HepG2 (cell line): ENCODE measurements at regions not wholly inside any gene's neighbourhood (a gene's known extent, or its start where the extent isn't known, plus 50 kb on each side); places are given as distances from the start of the nearest gene placed in this dataset.

Source experiments
- ATAC-seq: fragments of 200-7000 bp; cut with Tn5 transposase; 3 replicates; pipeline ENCODE4 v1.9.1; 2020; ENCODE audit warnings: mild to moderate bottlenecking, moderate library complexity
- BruUV-seq: library from RNA; stranded (reverse); fragments of 400-500 nt; replicated peaks from 2 replicates; lab custom pipeline; 2021; lab: Mats Ljungman, UMichigan
- CTCF ChIA-PET: fragments of 300-600 bp; formaldehyde crosslinking; extraction: SDS; loops from one replicate; lab custom pipeline; 2021; ENCODE audit warnings: low total read pairs, inconsistent platforms, low intra/inter-chr PET ratio; lab: Yijun Ruan, JAX
- POLR2A ChIA-PET: fragments of 350-600 bp; sonication (Branson Sonifier 250); formaldehyde crosslinking; loops from one replicate; lab custom pipeline; 2020; ENCODE audit warnings: antibody characterized with exemption, inconsistent platforms; lab: Yijun Ruan, JAX
- DNase-seq: peaks from one replicate; pipeline ENCODE4 v3.0.0-alpha.2; 2015; ENCODE audit warnings: low spot score
- FAIRE-seq: peaks from 3 replicates; lab custom pipeline; 2011; peaks lifted over from hg19 to GRCh38; lab: Jason Lieb, UNC
- H2AFZ ChIP-seq: one replicate; pipeline ENCODE4 v1.6.1; 2011; ENCODE audit warnings: low read length, inconsistent platforms
- H3K27ac ChIP-seq: fragments of 300-600 bp; 3 replicates; pipeline ENCODE4 v1.8.0; 2011; ENCODE audit warnings: mixed run types, mild to moderate bottlenecking, mixed read lengths, low read length, inconsistent platforms; ENCODE audit not compliant: insufficient read depth; ENCODE audit errors: extremely low read length
- H3K27me3 ChIP-seq, 2 experiments: fragments of 200-600 bp in 1 of 2; 2 replicates in 1 of 2; 3 replicates in 1 of 2; pipeline versions ENCODE4 v1.6.0 to v1.8.0; 2011; ENCODE audit warnings: low read length in 2 of 2, mild to moderate bottlenecking in 2 of 2, moderate library complexity in 2 of 2, inconsistent platforms in 1 of 2; ENCODE audit not compliant: insufficient read depth in 2 of 2, control insufficient read depth in 1 of 2
- H3K36me3 ChIP-seq, 2 experiments: fragments of 200-600 bp in 1 of 2; replicated peaks in 1 of 2; 2 replicates in 1 of 2; 3 replicates in 1 of 2; pipeline versions ENCODE4 v1.5.1 to v1.8.0; 2011; ENCODE audit warnings: low read length in 2 of 2, inconsistent platforms in 1 of 2; ENCODE audit not compliant: insufficient read depth in 2 of 2, control insufficient read depth in 1 of 2
- H3K4me1 ChIP-seq: 2 replicates; pipeline ENCODE4 v1.5.1; 2012; ENCODE audit warnings: low read length, inconsistent platforms; ENCODE audit not compliant: insufficient read depth
- H3K4me2 ChIP-seq: 2 replicates; pipeline ENCODE4 v1.6.0; 2011; ENCODE audit warnings: low read depth, low read length, inconsistent platforms
- H3K4me3 ChIP-seq, 3 experiments: fragments of 200-600 bp in 1 of 3; sonication (generic), shearing (Covaris generic) in 1 of 3; replicated peaks in 1 of 3; 2 replicates each; pipeline ENCODE4 v1.5.1; 2011 to 2016; ENCODE audit warnings: low read length in 3 of 3, inconsistent platforms in 2 of 3, low read depth in 2 of 3, mild to moderate bottlenecking in 2 of 3, control low read depth in 1 of 3, mixed read lengths in 1 of 3; ENCODE audit not compliant: insufficient read depth in 1 of 3
- H3K79me2 ChIP-seq: one replicate; pipeline ENCODE4 v1.6.1; 2011; ENCODE audit warnings: low read length, inconsistent platforms; ENCODE audit not compliant: insufficient read depth
- H3K9ac ChIP-seq: 2 replicates; pipeline ENCODE4 v1.6.0; 2011; ENCODE audit warnings: mild to moderate bottlenecking, low read depth, low read length, inconsistent platforms; ENCODE audit not compliant: insufficient read depth
- H3K9me3 ChIP-seq: 2 replicates; pipeline ENCODE4 v1.5.1; 2012; ENCODE audit warnings: mild to moderate bottlenecking, low read length
- H4K20me1 ChIP-seq: 2 replicates; pipeline ENCODE4 v1.6.0; 2011; ENCODE audit warnings: inconsistent platforms, mild to moderate bottlenecking, low read length, moderate library complexity; ENCODE audit not compliant: insufficient read depth
- CHD4 ChIP-seq: fragments of 200-600 bp; sonication (generic); IDR thresholded peaks from 2 replicates; pipeline ENCODE4 v1.7.0; 2017; ENCODE audit warnings: mild to moderate bottlenecking, low read length, borderline replicate concordance
- ETV5 ChIP-seq: IDR thresholded peaks from 2 replicates; pipeline ENCODE4 v1.6.1; 2018; ENCODE audit warnings: missing biosample characterization, missing genetic modification reagents, inconsistent platforms, borderline replicate concordance
- KDM3A ChIP-seq: IDR thresholded peaks from 2 replicates; pipeline ENCODE4 v1.6.1; 2018; ENCODE audit warnings: low read depth, missing compliant biosample characterization
- KDM6A ChIP-seq: IDR thresholded peaks from 2 replicates; pipeline ENCODE4 v1.6.1; 2016; ENCODE audit warnings: low read depth
- KLF16 ChIP-seq, 2 experiments: sonication (generic) in 1 of 2; formaldehyde crosslinking in 1 of 2; IDR thresholded peaks; 2 replicates each; pipeline versions ENCODE4 v1.6.1 to v1.8.0; 2016 to 2023; ENCODE audit warnings: missing genetic modification reagents in 2 of 2, missing compliant biosample characterization in 1 of 2
- MIER2 ChIP-seq: IDR thresholded peaks from 2 replicates; pipeline ENCODE4 v1.6.1; 2016; ENCODE audit warnings: missing biosample characterization, missing genetic modification reagents
- PRMT3 ChIP-seq: sonication (generic); formaldehyde crosslinking; IDR thresholded peaks from 2 replicates; pipeline ENCODE4 v1.8.1; 2022; ENCODE audit warnings: low read depth, mild to moderate bottlenecking, moderate library complexity, missing genetic modification reagents, borderline replicate concordance
- RFXAP ChIP-seq: sonication (generic); formaldehyde crosslinking; IDR thresholded peaks from 2 replicates; pipeline ENCODE4 v1.4.0; 2020; ENCODE audit warnings: missing genetic modification reagents, borderline replicate concordance
- TEAD3 ChIP-seq: optimal IDR thresholded peaks from 2 replicates; pipeline ENCODE3; 2016; ENCODE audit warnings: borderline replicate concordance
- ZNF350 ChIP-seq: sonication (generic); formaldehyde crosslinking; IDR thresholded peaks from 2 replicates; pipeline ENCODE4 v1.4.0; 2020; ENCODE audit warnings: mild to moderate bottlenecking, low read depth, missing genetic modification reagents, borderline replicate concordance
- ZNF446 ChIP-seq: sonication (generic); formaldehyde crosslinking; IDR thresholded peaks from 2 replicates; pipeline ENCODE4 v1.5.0; 2020; ENCODE audit warnings: mild to moderate bottlenecking, missing genetic modification reagents
- ZNF737 ChIP-seq: sonication (generic); formaldehyde crosslinking; IDR thresholded peaks from 2 replicates; pipeline ENCODE4 v1.5.0; 2020; ENCODE audit warnings: missing genetic modification reagents, mild to moderate bottlenecking, borderline replicate concordance
- WGBS: methylation state at CpG from one replicate; pipeline ENCODE4 v1.1.6; 2017; ENCODE audit warnings: low lambda C conversion rate; 5-methylcytosine and 5-hydroxymethylcytosine counted together
- in situ Hi-C: cut with HindIII; loops from 2 replicates; pipeline ENCODE4 v1.10.0; 2017; ENCODE audit warnings: low pct_unique_long_range_greater_than_20kb; ENCODE audit not compliant: extremely low pct_ligation_motif_present
- intact Hi-C: fragments of 100-400 bp; cut with micrococcal nuclease; formaldehyde crosslinking; loops from one replicate; pipeline ENCODE4 v1.10.0; 2022; ENCODE audit not compliant: unreplicated experiment
- TF ChIP-seq, protein P1 (sequence below): sonication (generic); formaldehyde crosslinking; IDR thresholded peaks from 2 replicates; pipeline ENCODE4 v1.4.0; 2020; ENCODE audit warnings: mild to moderate bottlenecking, missing genetic modification reagents
- TF ChIP-seq, protein P2 (sequence below): sonication (generic); formaldehyde crosslinking; IDR thresholded peaks from 2 replicates; pipeline ENCODE4 v1.8.1; 2023; ENCODE audit warnings: mild to moderate bottlenecking, moderate library complexity, missing genetic modification reagents
- TF ChIP-seq, protein P3 (sequence below): sonication (generic); formaldehyde crosslinking; IDR thresholded peaks from 2 replicates; pipeline ENCODE4 v1.5.0; 2020; ENCODE audit warnings: mild to moderate bottlenecking, missing genetic modification reagents

- TF ChIP-seq, protein P1, sequence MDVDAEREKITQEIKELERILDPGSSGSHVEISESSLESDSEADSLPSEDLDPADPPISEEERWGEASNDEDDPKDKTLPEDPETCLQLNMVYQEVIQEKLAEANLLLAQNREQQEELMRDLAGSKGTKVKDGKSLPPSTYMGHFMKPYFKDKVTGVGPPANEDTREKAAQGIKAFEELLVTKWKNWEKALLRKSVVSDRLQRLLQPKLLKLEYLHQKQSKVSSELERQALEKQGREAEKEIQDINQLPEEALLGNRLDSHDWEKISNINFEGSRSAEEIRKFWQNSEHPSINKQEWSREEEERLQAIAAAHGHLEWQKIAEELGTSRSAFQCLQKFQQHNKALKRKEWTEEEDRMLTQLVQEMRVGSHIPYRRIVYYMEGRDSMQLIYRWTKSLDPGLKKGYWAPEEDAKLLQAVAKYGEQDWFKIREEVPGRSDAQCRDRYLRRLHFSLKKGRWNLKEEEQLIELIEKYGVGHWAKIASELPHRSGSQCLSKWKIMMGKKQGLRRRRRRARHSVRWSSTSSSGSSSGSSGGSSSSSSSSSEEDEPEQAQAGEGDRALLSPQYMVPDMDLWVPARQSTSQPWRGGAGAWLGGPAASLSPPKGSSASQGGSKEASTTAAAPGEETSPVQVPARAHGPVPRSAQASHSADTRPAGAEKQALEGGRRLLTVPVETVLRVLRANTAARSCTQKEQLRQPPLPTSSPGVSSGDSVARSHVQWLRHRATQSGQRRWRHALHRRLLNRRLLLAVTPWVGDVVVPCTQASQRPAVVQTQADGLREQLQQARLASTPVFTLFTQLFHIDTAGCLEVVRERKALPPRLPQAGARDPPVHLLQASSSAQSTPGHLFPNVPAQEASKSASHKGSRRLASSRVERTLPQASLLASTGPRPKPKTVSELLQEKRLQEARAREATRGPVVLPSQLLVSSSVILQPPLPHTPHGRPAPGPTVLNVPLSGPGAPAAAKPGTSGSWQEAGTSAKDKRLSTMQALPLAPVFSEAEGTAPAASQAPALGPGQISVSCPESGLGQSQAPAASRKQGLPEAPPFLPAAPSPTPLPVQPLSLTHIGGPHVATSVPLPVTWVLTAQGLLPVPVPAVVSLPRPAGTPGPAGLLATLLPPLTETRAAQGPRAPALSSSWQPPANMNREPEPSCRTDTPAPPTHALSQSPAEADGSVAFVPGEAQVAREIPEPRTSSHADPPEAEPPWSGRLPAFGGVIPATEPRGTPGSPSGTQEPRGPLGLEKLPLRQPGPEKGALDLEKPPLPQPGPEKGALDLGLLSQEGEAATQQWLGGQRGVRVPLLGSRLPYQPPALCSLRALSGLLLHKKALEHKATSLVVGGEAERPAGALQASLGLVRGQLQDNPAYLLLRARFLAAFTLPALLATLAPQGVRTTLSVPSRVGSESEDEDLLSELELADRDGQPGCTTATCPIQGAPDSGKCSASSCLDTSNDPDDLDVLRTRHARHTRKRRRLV (CRISPR knock-in tag), result no peak
- TF ChIP-seq ZNF737 (CRISPR knock-in tag) (no peak), PRMT3 (CRISPR knock-in tag) (no peak), KDM6A (no peak), CHD4 (no peak), ZNF446 (no peak)
- TF ChIP-seq, protein P2, sequence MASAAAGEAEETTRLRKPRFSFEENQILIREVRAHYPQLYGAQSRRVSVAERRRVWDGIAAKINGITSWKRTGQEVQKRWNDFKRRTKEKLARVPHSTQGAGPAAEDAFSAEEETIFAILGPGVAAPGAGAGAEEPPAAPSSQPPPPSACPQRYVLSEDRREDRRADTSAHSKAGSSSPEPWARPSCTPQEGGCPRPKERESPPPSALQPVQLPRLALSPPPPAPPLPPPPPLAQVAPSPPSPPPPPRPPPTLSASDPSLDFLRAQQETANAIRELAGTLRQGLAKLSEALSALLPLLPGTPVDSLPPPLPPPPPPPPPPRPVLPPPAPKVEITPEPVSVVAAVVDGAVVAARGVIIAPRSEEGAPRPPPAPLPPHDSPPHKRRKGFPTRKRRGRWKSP (CRISPR knock-in tag), result no peak
These were observed 219.9 kb upstream of the ATXN7L3B start (continued) for GRCh38 chr12:74317741-74318140.

GRCh38 chr12:74319886-74320285 lies 217.7 kb upstream of the ATXN7L3B start:
- CTCF ChIA-PET, result no interaction called here
- Histone ChIP-seq H3K4me3 (no peak overlapping the region), H3K9ac (no peak overlapping the region), H3K79me2 (no peaks in the 10 kb centered on the region), H3K4me2 (no peak overlapping the region)
- no peak for FAIRE-seq
- in situ Hi-C loops, result no loop called here
- POLR2A ChIA-PET, result no interaction called here
- TF ChIP-seq, protein P3, sequence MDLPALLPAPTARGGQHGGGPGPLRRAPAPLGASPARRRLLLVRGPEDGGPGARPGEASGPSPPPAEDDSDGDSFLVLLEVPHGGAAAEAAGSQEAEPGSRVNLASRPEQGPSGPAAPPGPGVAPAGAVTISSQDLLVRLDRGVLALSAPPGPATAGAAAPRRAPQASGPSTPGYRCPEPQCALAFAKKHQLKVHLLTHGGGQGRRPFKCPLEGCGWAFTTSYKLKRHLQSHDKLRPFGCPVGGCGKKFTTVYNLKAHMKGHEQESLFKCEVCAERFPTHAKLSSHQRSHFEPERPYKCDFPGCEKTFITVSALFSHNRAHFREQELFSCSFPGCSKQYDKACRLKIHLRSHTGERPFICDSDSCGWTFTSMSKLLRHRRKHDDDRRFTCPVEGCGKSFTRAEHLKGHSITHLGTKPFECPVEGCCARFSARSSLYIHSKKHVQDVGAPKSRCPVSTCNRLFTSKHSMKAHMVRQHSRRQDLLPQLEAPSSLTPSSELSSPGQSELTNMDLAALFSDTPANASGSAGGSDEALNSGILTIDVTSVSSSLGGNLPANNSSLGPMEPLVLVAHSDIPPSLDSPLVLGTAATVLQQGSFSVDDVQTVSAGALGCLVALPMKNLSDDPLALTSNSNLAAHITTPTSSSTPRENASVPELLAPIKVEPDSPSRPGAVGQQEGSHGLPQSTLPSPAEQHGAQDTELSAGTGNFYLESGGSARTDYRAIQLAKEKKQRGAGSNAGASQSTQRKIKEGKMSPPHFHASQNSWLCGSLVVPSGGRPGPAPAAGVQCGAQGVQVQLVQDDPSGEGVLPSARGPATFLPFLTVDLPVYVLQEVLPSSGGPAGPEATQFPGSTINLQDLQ (CRISPR knock-in tag), result no peak
- TF ChIP-seq RFXAP (CRISPR knock-in tag) (no peak), KLF16 (CRISPR knock-in tag; IDR thresholded peaks at IDR 0.05) (no peak), ETV5 (CRISPR knock-in tag) (no peak), KDM3A (CRISPR knock-in tag) (no peak), MIER2 (CRISPR knock-in tag) (no peak), ZNF350 (no peak), TEAD3 (no peak)
- TF ChIP-seq, all 625 proteins: peak for 0
- H4K20me1 ChIP-seq, result no peaks in the 10 kb centered on the region
- no peak overlapping the region for H3K27ac ChIP-seq
- WGBS, result 12% methylated on average over 5 of the region's 5 CpGs
- BruUV-seq, result no TSS peak
- H3K36me3 ChIP-seq, result no peaks in the 10 kb centered on the region
- H3K4me1 ChIP-seq, result no peaks in the 10 kb centered on the region
- intact Hi-C loops, result no loop called here
- DNase-seq, result no peak
- H3K9me3 ChIP-seq, result no peaks in the 10 kb centered on the region
- no peaks in the 10 kb centered on the region; a peak in 1 of 5 replicates for H3K27me3 ChIP-seq
- no peak overlapping the region for H2AFZ ChIP-seq
- ATAC-seq, result no peak
